ENCODE measurements at regions not wholly inside any gene's neighbourhood (a gene's known extent, or its start where the extent isn't known, plus 50 kb on each side); places are given as distances from the start of the nearest gene placed in this dataset.
A peak's percentile ranks its signal among the peaks of the same experiment; 100 is the strongest.

DNA sequence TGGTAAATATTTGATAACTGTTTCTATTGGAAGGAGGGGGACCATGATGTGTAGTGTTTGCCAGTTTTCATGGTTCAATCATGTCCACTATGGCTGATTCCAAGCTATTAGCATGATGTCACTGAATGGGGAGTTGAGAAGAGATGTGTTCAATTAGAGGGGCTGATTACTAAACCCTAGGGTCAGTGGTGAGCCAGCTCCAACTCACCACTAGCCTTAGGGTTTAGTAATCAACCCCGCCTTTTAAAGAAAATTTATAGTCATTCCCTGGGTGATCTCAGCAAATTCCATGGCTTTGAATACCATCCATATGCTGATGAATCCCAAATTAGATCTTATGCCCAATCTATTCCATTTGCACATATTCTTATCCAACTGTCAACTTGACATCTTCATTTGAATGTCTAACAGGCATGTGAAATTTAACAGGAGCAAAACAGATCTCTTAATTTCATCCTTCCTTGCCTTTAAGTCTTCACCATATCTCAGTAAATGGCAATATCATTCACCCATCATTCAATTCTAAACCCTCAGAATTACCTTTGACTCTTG is 98.8 kb downstream of the GCNT1 start:
- Histone ChIP-seq H3K4me3 (no peak overlapping the region), H3K27me3 (no peaks in the 10 kb centered on the region), H3K4me1 (peaks cover 5% of the 10 kb centered on the region), H3K36me3 (replicated peaks in 1 of 2; ENCODE audit: insufficient read depth in 1 of 2, low read depth in 2 of 2) (no peaks in the 10 kb centered on the region), H3K27ac (no peak overlapping the region), H3K9me3 (no peaks in the 10 kb centered on the region)
- 91 to 94% methylated on average over 1 of the region's 1 CpG for WGBS, 2 donors
- ATAC-seq (no peak), DNase-seq (no peak)
- intact Hi-C loops (cut with DNase I) = no loop called here
- TF ChIP-seq, protein P1, sequence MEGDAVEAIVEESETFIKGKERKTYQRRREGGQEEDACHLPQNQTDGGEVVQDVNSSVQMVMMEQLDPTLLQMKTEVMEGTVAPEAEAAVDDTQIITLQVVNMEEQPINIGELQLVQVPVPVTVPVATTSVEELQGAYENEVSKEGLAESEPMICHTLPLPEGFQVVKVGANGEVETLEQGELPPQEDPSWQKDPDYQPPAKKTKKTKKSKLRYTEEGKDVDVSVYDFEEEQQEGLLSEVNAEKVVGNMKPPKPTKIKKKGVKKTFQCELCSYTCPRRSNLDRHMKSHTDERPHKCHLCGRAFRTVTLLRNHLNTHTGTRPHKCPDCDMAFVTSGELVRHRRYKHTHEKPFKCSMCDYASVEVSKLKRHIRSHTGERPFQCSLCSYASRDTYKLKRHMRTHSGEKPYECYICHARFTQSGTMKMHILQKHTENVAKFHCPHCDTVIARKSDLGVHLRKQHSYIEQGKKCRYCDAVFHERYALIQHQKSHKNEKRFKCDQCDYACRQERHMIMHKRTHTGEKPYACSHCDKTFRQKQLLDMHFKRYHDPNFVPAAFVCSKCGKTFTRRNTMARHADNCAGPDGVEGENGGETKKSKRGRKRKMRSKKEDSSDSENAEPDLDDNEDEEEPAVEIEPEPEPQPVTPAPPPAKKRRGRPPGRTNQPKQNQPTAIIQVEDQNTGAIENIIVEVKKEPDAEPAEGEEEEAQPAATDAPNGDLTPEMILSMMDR (IDR thresholded peaks at IDR 0.05) = no peak
- no peak for TF ChIP-seq POLR2A (IDR thresholded peaks at IDR 0.05)

- Histone ChIP-seq H3K9me3 (no peaks in the 10 kb centered on the region), H3K27me3 (no peaks in the 10 kb centered on the region), H3K27ac (no peak overlapping the region), H3K4me1 (peaks cover 5% of the 10 kb centered on the region), H3K4me3 (no peak overlapping the region), H3K36me3 (replicated peaks in 1 of 2; ENCODE audit: insufficient read depth in 1 of 2, low read depth in 2 of 2) (no peaks in the 10 kb centered on the region)
- TF ChIP-seq, protein P1 (IDR thresholded peaks at IDR 0.05) = no peak
- TF ChIP-seq POLR2A (IDR thresholded peaks at IDR 0.05) = no peak
- DNase-seq (no peak), ATAC-seq (no peak)
- 71 to 73% methylated on average over 1 of the region's 1 CpG for WGBS, 2 donors
- intact Hi-C loops (cut with DNase I) = no loop called here
Measured at GRCh38 chr9:76558465-76558864, 99.5 kb downstream of the GCNT1 start.

DNA sequence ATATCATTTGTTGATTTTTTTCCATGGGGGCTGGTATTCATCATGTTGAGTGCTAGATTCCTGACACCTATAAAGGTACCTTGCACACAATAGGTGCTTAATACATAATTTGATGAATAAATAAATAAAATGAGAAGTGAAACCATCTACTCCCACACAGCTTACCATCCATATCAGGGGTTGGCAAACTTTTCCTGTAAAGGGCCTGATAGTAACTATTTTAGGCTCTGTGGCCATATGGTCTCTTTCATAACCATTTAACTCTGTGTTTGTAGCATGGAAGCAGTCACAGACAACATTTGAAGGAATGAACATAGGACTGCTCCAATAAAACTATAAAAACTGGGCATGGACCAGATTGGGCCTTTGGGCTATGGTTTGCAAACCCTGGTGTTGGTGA is 100.3 kb downstream of the GCNT1 start:
- H3K27ac ChIP-seq = no peak overlapping the region

DNA sequence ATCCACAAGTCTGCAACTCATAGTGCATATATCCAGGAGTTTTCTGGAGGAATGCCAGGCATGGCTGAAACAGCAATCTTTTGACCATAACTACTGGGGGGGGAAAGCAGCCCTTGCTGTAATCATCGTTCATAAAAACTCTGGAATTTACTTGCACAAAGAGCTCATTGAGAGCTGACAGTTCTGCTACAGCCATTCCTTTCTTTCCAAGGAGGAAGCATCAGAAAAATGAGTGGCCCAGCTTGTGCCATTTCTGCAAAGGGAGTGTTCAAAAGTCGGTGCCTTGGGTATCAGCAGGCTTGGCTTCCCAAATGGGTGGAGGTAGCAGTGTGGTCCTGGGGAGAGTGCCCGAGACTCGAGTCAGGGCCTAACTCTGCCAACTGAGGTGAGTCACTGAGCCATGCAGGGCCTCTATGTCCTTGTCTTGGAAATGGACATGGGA is 101.5 kb downstream of the GCNT1 start:
- Histone ChIP-seq H3K4me1 (peaks cover 5% of the 10 kb centered on the region), H3K9me3 (no peaks in the 10 kb centered on the region), H3K27ac (peak overlapping the region in 2 of 4 donors; percentile 7 to 29), H3K4me3 (no peak overlapping the region), H3K27me3 (no peaks in the 10 kb centered on the region), H3K36me3 (replicated peaks in 1 of 2; ENCODE audit: insufficient read depth in 1 of 2, low read depth in 2 of 2) (no peaks in the 10 kb centered on the region)
- intact Hi-C loops (cut with DNase I) = no loop called here
- 56 to 58% methylated on average over 4 of the region's 4 CpGs for WGBS, 2 donors
- DNase-seq (peak; percentile 16 to 29 (median 28)), ATAC-seq (peak; percentile 65)
- TF ChIP-seq POLR2A (IDR thresholded peaks at IDR 0.05) = no peak
- TF ChIP-seq, protein P1 (IDR thresholded peaks at IDR 0.05) = no peak

More for the DNA sequence above, 100.3 kb downstream of the GCNT1 start:
- H3K36me3 ChIP-seq (replicated peaks in 1 of 2; ENCODE audit: insufficient read depth in 1 of 2, low read depth in 2 of 2) = no peaks in the 10 kb centered on the region
- TF ChIP-seq, protein P1 (IDR thresholded peaks at IDR 0.05) = no peak
- DNase-seq (no peak), ATAC-seq (no peak)
- no peaks in the 10 kb centered on the region for H3K9me3 ChIP-seq
- H3K4me3 ChIP-seq = no peak overlapping the region
- peaks cover 5% of the 10 kb centered on the region for H3K4me1 ChIP-seq
- intact Hi-C loops (cut with DNase I) = no loop called here
- no peaks in the 10 kb centered on the region for H3K27me3 ChIP-seq

- Histone ChIP-seq H3K4me1 (peaks cover 5% of the 10 kb centered on the region), H3K36me3 (replicated peaks in 1 of 2; ENCODE audit: insufficient read depth in 1 of 2, low read depth in 2 of 2) (no peaks in the 10 kb centered on the region), H3K4me3 (no peak overlapping the region), H3K27me3 (no peaks in the 10 kb centered on the region), H3K9me3 (no peaks in the 10 kb centered on the region), H3K27ac (peak overlapping the region in 2 of 4 donors; percentile 7 to 29)
- TF ChIP-seq, protein P1 (IDR thresholded peaks at IDR 0.05) = no peak
- no peak for TF ChIP-seq POLR2A (IDR thresholded peaks at IDR 0.05)
- no peak for DNase-seq
- ATAC-seq = no peak
- 73 to 84% methylated on average over 2 of the region's 2 CpGs for WGBS, 2 donors
- intact Hi-C loops (cut with DNase I) = no loop called here
Measured at GRCh38 chr9:76561050-76561713, 102.2 kb downstream of the GCNT1 start.

Data from body of pancreas (tissue), 4 donors.